ENCODE measurements at regions not wholly inside any gene's neighbourhood (a gene's known extent, or its start where the extent isn't known, plus 50 kb on each side); places are given as distances from the start of the nearest gene placed in this dataset.

GRCh38 chr14:84674636-84675035 is 855.3 kb upstream of the FLRT2 start:
- CTCF ChIA-PET: no interaction called here
- Mint-ChIP-seq H3K27ac (no peak overlapping the region), H3K9me3 (peaks cover 2 to 3% (median 3%) of the 10 kb centered on the region in 3 donors), H3K4me3 (no peak overlapping the region), H3K27me3 (no peaks in the 10 kb centered on the region), H3K36me3 (no peaks in the 10 kb centered on the region), H3K4me1 (no peaks in the 10 kb centered on the region)
- Histone ChIP-seq H3K4me1 (ENCODE audit: control insufficient read depth in 1 of 2, extremely low read depth in 1 of 2, insufficient read depth in 2 of 2, low read length in 2 of 2) (no peaks in the 10 kb centered on the region), H3K9me3 (no peaks in the 10 kb centered on the region), H3K27ac (ENCODE audit: low read length) (no peak overlapping the region), H3K4me3 (ENCODE audit: control insufficient read depth in 1 of 2, extremely low read depth in 1 of 2, low read length in 1 of 2) (no peak overlapping the region), H3K36me3 (ENCODE audit: control insufficient read depth in 2 of 2, extremely low read depth in 1 of 2, insufficient read depth in 1 of 2, low read length in 1 of 2) (no peaks in the 10 kb centered on the region), H3K27me3 (replicated peaks in 1 of 2; ENCODE audit: control insufficient read depth in 2 of 2, extremely low read depth in 1 of 2, insufficient read depth in 2 of 2, low read length in 1 of 2) (no peaks in the 10 kb centered on the region)
- POLR2A ChIA-PET: no interaction called here
- WGBS (ENCODE audit: insufficient coverage): no CpG with 5 or more reads among the region's 1 CpG
- DNase-seq (no peak), ATAC-seq (replicated peaks in 1 of 4) (no peak)

GRCh38 chr14:84686550-84686949 is 843.4 kb upstream of the FLRT2 start:
- no peak overlapping the region for H3K27ac ChIP-seq (ENCODE audit: low read length)
- peaks cover 10 to 12% (median 10%) of the 10 kb centered on the region in 3 donors for H3K9me3 Mint-ChIP-seq
- ChIA-PET CTCF (no interaction called here), POLR2A (no interaction called here)
- H3K27me3 Mint-ChIP-seq: no peaks in the 10 kb centered on the region
- ATAC-seq (replicated peaks in 1 of 4): no peak
- DNase-seq: no peak
- H3K4me1 ChIP-seq (ENCODE audit: control insufficient read depth in 1 of 2, extremely low read depth in 1 of 2, insufficient read depth in 2 of 2, low read length in 2 of 2): no peaks in the 10 kb centered on the region
- no peaks in the 10 kb centered on the region for H3K27me3 ChIP-seq (replicated peaks in 1 of 2; ENCODE audit: control insufficient read depth in 2 of 2, extremely low read depth in 1 of 2, insufficient read depth in 2 of 2, low read length in 1 of 2)
- WGBS (ENCODE audit: insufficient coverage): no CpG with 5 or more reads among the region's 3 CpGs
- H3K4me3 ChIP-seq (ENCODE audit: control insufficient read depth in 1 of 2, extremely low read depth in 1 of 2, low read length in 1 of 2): no peak overlapping the region
- H3K36me3 Mint-ChIP-seq: no peaks in the 10 kb centered on the region
- no peaks in the 10 kb centered on the region for H3K36me3 ChIP-seq (ENCODE audit: control insufficient read depth in 2 of 2, extremely low read depth in 1 of 2, insufficient read depth in 1 of 2, low read length in 1 of 2)
- no peaks in the 10 kb centered on the region for H3K4me1 Mint-ChIP-seq
- H3K9me3 ChIP-seq: no peaks in the 10 kb centered on the region
- no peak overlapping the region for H3K27ac Mint-ChIP-seq
- H3K4me3 Mint-ChIP-seq: no peak overlapping the region

GRCh38 chr14:84688297-84689025 is 841.5 kb upstream of the FLRT2 start:
- Histone ChIP-seq H3K9me3 (no peaks in the 10 kb centered on the region), H3K27me3 (replicated peaks in 1 of 2; ENCODE audit: control insufficient read depth in 2 of 2, extremely low read depth in 1 of 2, insufficient read depth in 2 of 2, low read length in 1 of 2) (no peaks in the 10 kb centered on the region), H3K36me3 (ENCODE audit: control insufficient read depth in 2 of 2, extremely low read depth in 1 of 2, insufficient read depth in 1 of 2, low read length in 1 of 2) (no peaks in the 10 kb centered on the region), H3K4me3 (ENCODE audit: control insufficient read depth in 1 of 2, extremely low read depth in 1 of 2, low read length in 1 of 2) (no peak overlapping the region), H3K4me1 (ENCODE audit: control insufficient read depth in 1 of 2, extremely low read depth in 1 of 2, insufficient read depth in 2 of 2, low read length in 2 of 2) (no peaks in the 10 kb centered on the region), H3K27ac (ENCODE audit: low read length) (no peak overlapping the region)
- Mint-ChIP-seq H3K4me1 (no peaks in the 10 kb centered on the region), H3K9me3 (peaks cover 6 to 10% (median 7%) of the 10 kb centered on the region in 3 donors), H3K36me3 (no peaks in the 10 kb centered on the region), H3K27me3 (no peaks in the 10 kb centered on the region), H3K4me3 (no peak overlapping the region), H3K27ac (no peak overlapping the region)
- ChIA-PET POLR2A (no interaction called here), CTCF (no interaction called here)
- DNase-seq: no peak
- no peak for ATAC-seq (replicated peaks in 1 of 4)
- 72% methylated on average over 2 of the region's 7 CpGs for WGBS (ENCODE audit: insufficient coverage)

GRCh38 chr14:84694161-84694560 is 835.8 kb upstream of the FLRT2 start:
- Histone ChIP-seq H3K4me1 (ENCODE audit: control insufficient read depth in 1 of 2, extremely low read depth in 1 of 2, insufficient read depth in 2 of 2, low read length in 2 of 2) (no peaks in the 10 kb centered on the region), H3K27ac (ENCODE audit: low read length) (no peak overlapping the region), H3K27me3 (replicated peaks in 1 of 2; ENCODE audit: control insufficient read depth in 2 of 2, extremely low read depth in 1 of 2, insufficient read depth in 2 of 2, low read length in 1 of 2) (no peaks in the 10 kb centered on the region), H3K9me3 (no peaks in the 10 kb centered on the region), H3K4me3 (ENCODE audit: control insufficient read depth in 1 of 2, extremely low read depth in 1 of 2, low read length in 1 of 2) (no peak overlapping the region), H3K36me3 (ENCODE audit: control insufficient read depth in 2 of 2, extremely low read depth in 1 of 2, insufficient read depth in 1 of 2, low read length in 1 of 2) (no peaks in the 10 kb centered on the region)
- Mint-ChIP-seq H3K4me3 (no peak overlapping the region), H3K4me1 (no peaks in the 10 kb centered on the region), H3K9me3 (peaks cover 5 to 14% (median 13%) of the 10 kb centered on the region in 3 donors), H3K27me3 (no peaks in the 10 kb centered on the region), H3K27ac (no peak overlapping the region), H3K36me3 (no peaks in the 10 kb centered on the region)
- ChIA-PET CTCF (no interaction called here), POLR2A (no interaction called here)
- ATAC-seq (replicated peaks in 1 of 4) (no peak), DNase-seq (no peak)

GRCh38 chr14:84704601-84705000 is 825.3 kb upstream of the FLRT2 start:
- Histone ChIP-seq H3K9me3 (no peaks in the 10 kb centered on the region), H3K27me3 (replicated peaks in 1 of 2; ENCODE audit: control insufficient read depth in 2 of 2, extremely low read depth in 1 of 2, insufficient read depth in 2 of 2, low read length in 1 of 2) (no peaks in the 10 kb centered on the region), H3K36me3 (ENCODE audit: control insufficient read depth in 2 of 2, extremely low read depth in 1 of 2, insufficient read depth in 1 of 2, low read length in 1 of 2) (no peaks in the 10 kb centered on the region), H3K27ac (ENCODE audit: low read length) (no peak overlapping the region), H3K4me1 (ENCODE audit: control insufficient read depth in 1 of 2, extremely low read depth in 1 of 2, insufficient read depth in 2 of 2, low read length in 2 of 2) (no peaks in the 10 kb centered on the region), H3K4me3 (ENCODE audit: control insufficient read depth in 1 of 2, extremely low read depth in 1 of 2, low read length in 1 of 2) (no peak overlapping the region)
- H3K36me3 Mint-ChIP-seq: no peaks in the 10 kb centered on the region
- no CpG with 5 or more reads among the region's 2 CpGs for WGBS (ENCODE audit: insufficient coverage)
- CTCF ChIA-PET: no interaction called here
- no peak for DNase-seq
- peaks cover 5 to 16% (median 14%) of the 10 kb centered on the region in 3 donors for H3K9me3 Mint-ChIP-seq
- H3K4me3 Mint-ChIP-seq: no peak overlapping the region
- POLR2A ChIA-PET: no interaction called here
- ATAC-seq (replicated peaks in 1 of 4): no peak
- H3K4me1 Mint-ChIP-seq: no peaks in the 10 kb centered on the region
- no peaks in the 10 kb centered on the region for H3K27me3 Mint-ChIP-seq
- H3K27ac Mint-ChIP-seq: no peak overlapping the region

GRCh38 chr14:84707830-84708229 is 822.1 kb upstream of the FLRT2 start:
- Mint-ChIP-seq H3K4me3 (no peak overlapping the region), H3K9me3 (peaks cover 18 to 25% (median 21%) of the 10 kb centered on the region in 3 donors), H3K36me3 (no peaks in the 10 kb centered on the region), H3K4me1 (no peaks in the 10 kb centered on the region), H3K27ac (no peak overlapping the region), H3K27me3 (no peaks in the 10 kb centered on the region)
- Histone ChIP-seq H3K9me3 (no peaks in the 10 kb centered on the region), H3K27me3 (replicated peaks in 1 of 2; ENCODE audit: control insufficient read depth in 2 of 2, extremely low read depth in 1 of 2, insufficient read depth in 2 of 2, low read length in 1 of 2) (no peaks in the 10 kb centered on the region), H3K4me1 (ENCODE audit: control insufficient read depth in 1 of 2, extremely low read depth in 1 of 2, insufficient read depth in 2 of 2, low read length in 2 of 2) (no peaks in the 10 kb centered on the region), H3K36me3 (ENCODE audit: control insufficient read depth in 2 of 2, extremely low read depth in 1 of 2, insufficient read depth in 1 of 2, low read length in 1 of 2) (no peaks in the 10 kb centered on the region), H3K27ac (ENCODE audit: low read length) (no peak overlapping the region), H3K4me3 (ENCODE audit: control insufficient read depth in 1 of 2, extremely low read depth in 1 of 2, low read length in 1 of 2) (no peak overlapping the region)
- WGBS (ENCODE audit: insufficient coverage): no CpG with 5 or more reads among the region's 1 CpG
- POLR2A ChIA-PET: no interaction called here
- CTCF ChIA-PET: no interaction called here
- no peak for ATAC-seq (replicated peaks in 1 of 4)
- DNase-seq: no peak

- POLR2A ChIA-PET: interaction anchor here in 1 of 2 donors (0.7 kb wide), 1 partner anchor 67 kb away, joined by 6 read pairs; no protein-coding TSS in a partner anchor
- no peak for ATAC-seq (replicated peaks in 1 of 4)
- CTCF ChIA-PET: no interaction called here
- Histone ChIP-seq H3K27me3 (replicated peaks in 1 of 2; ENCODE audit: control insufficient read depth in 2 of 2, extremely low read depth in 1 of 2, insufficient read depth in 2 of 2, low read length in 1 of 2) (no peaks in the 10 kb centered on the region), H3K4me3 (ENCODE audit: control insufficient read depth in 1 of 2, extremely low read depth in 1 of 2, low read length in 1 of 2) (no peak overlapping the region), H3K4me1 (ENCODE audit: control insufficient read depth in 1 of 2, extremely low read depth in 1 of 2, insufficient read depth in 2 of 2, low read length in 2 of 2) (no peaks in the 10 kb centered on the region), H3K9me3 (no peaks in the 10 kb centered on the region), H3K36me3 (ENCODE audit: control insufficient read depth in 2 of 2, extremely low read depth in 1 of 2, insufficient read depth in 1 of 2, low read length in 1 of 2) (no peaks in the 10 kb centered on the region), H3K27ac (ENCODE audit: low read length) (no peak overlapping the region)
- Mint-ChIP-seq H3K9me3 (peaks cover 18 to 27% (median 24%) of the 10 kb centered on the region in 3 donors), H3K4me1 (no peaks in the 10 kb centered on the region), H3K27me3 (no peaks in the 10 kb centered on the region), H3K4me3 (no peak overlapping the region), H3K36me3 (no peaks in the 10 kb centered on the region), H3K27ac (no peak overlapping the region)
- no peak for DNase-seq
- no CpG with 5 or more reads among the region's 2 CpGs for WGBS (ENCODE audit: insufficient coverage)
Observed at GRCh38 chr14:84708865-84709264, 821.1 kb upstream of the FLRT2 start.
